ENCODE measurements at regions not wholly inside any gene's neighbourhood (a gene's known extent, or its start where the extent isn't known, plus 50 kb on each side); places are given as distances from the start of the nearest gene placed in this dataset.
"Not testable (repeated sequence)": the region's sequence is repeated elsewhere in the genome, so short reads cannot be mapped to it uniquely, and the experiment has no call there.

- no peak for DNase-seq
Measured at GRCh38 chr12:89289720-89290119, 62.6 kb downstream of the DUSP6 start.

- DNase-seq = no peak
Measured at GRCh38 chr12:89288959-89289358, 63.3 kb downstream of the DUSP6 start.

- DNase-seq = no peak
Measured at GRCh38 chr12:89286501-89286900, 65.8 kb downstream of the DUSP6 start.

- DNase-seq = no peak
Measured at GRCh38 chr12:89281539-89281867, 70.8 kb downstream of the DUSP6 start.

GRCh38 chr12:89280833-89281538 lies 71.3 kb downstream of the DUSP6 start:
- DNase-seq = no peak

- DNase-seq = no peak
Measured at GRCh38 chr12:89279499-89279898, 72.8 kb downstream of the DUSP6 start.

- no peak for DNase-seq
Measured at GRCh38 chr12:89278862-89279261, 73.4 kb downstream of the DUSP6 start.

GRCh38 chr12:89278169-89278568 lies 74.1 kb downstream of the DUSP6 start:
- no peak for DNase-seq

- DNase-seq = no peak
Measured at GRCh38 chr12:89276860-89277259, 75.4 kb downstream of the DUSP6 start.

- DNase-seq = no peak
Measured at GRCh38 chr12:89273525-89273924, 78.8 kb downstream of the DUSP6 start.

- DNase-seq = no peak
Measured at GRCh38 chr12:89270548-89270947, 81.8 kb downstream of the DUSP6 start.

GRCh38 chr12:89269174-89269573 lies 83.1 kb downstream of the DUSP6 start:
- DNase-seq = no peak

GRCh38 chr12:89267404-89267803 lies 84.9 kb downstream of the DUSP6 start:
- DNase-seq = no peak

GRCh38 chr12:89266574-89267188 lies 85.6 kb downstream of the DUSP6 start:
- DNase-seq = not testable (repeated sequence)

GRCh38 chr12:89264837-89265236 lies 87.5 kb downstream of the DUSP6 start:
- DNase-seq = no peak

- DNase-seq = no peak
Measured at GRCh38 chr12:89263900-89264299, 88.4 kb downstream of the DUSP6 start.

- DNase-seq = no peak
Measured at GRCh38 chr12:89262855-89263552, 89.3 kb downstream of the DUSP6 start.

- DNase-seq = no peak
Measured at GRCh38 chr12:89261982-89262381, 90.3 kb downstream of the DUSP6 start.

- DNase-seq = no peak
Measured at GRCh38 chr12:89260841-89261637, 91.3 kb downstream of the DUSP6 start.

- no peak for DNase-seq
Measured at GRCh38 chr12:89259821-89260220, 92.5 kb downstream of the DUSP6 start.

- no peak for DNase-seq
Measured at GRCh38 chr12:89258240-89258969, 93.9 kb downstream of the DUSP6 start.

- no peak for DNase-seq
Measured at GRCh38 chr12:89257340-89257739, 95.0 kb downstream of the DUSP6 start.

- no peak for DNase-seq
Measured at GRCh38 chr12:89256060-89256459, 96.2 kb downstream of the DUSP6 start.

Measured in NCI-H2081 treated with DMSO at 0.1 percent for 48 hours (cell line).